Epithelial cell of esophagus (primary cell): ENCODE measurements at regions not wholly inside any gene's neighbourhood (a gene's known extent, or its start where the extent isn't known, plus 50 kb on each side); places are given as distances from the start of the nearest gene placed in this dataset.

Experiments
- DNase-seq: peaks from one replicate; pipeline ENCODE4 v3.0.0; 2010; ENCODE audit warnings: low read depth
- H3K4me3 ChIP-seq: 2 replicates; pipeline ENCODE4 v1.5.1; 2011; ENCODE audit warnings: mild to moderate bottlenecking, low read length, control low read depth
- CTCF ChIP-seq: IDR thresholded peaks from 2 replicates; pipeline ENCODE4 v1.5.1; 2011; ENCODE audit warnings: low read depth, mild to moderate bottlenecking, low read length, control low read depth, inconsistent platforms; ENCODE audit not compliant: insufficient read depth; ENCODE audit errors: missing control alignments

- DNase-seq = peak; percentile 45
- no peak overlapping the region for H3K4me3 ChIP-seq
- TF ChIP-seq CTCF = peak; percentile 16
These were observed 545.2 kb upstream of the CDH11 start for GRCh38 chr16:65667011-65667578.

- H3K4me3 ChIP-seq = no peak overlapping the region
- peak; percentile 82 for DNase-seq
- no peak for TF ChIP-seq CTCF
These were observed 544.5 kb upstream of the CDH11 start for GRCh38 chr16:65666132-65666941.

- DNase-seq = no peak
- H3K4me3 ChIP-seq = no peak overlapping the region
These were observed 543.7 kb upstream of the CDH11 start for GRCh38 chr16:65665586-65665985.

GRCh38 chr16:65663774-65664173 lies 541.9 kb upstream of the CDH11 start:
- TF ChIP-seq CTCF = no peak
- no peak for DNase-seq

More at GRCh38 chr16:65665586-65665985, 543.7 kb upstream of the CDH11 start:
- TF ChIP-seq CTCF = no peak

GRCh38 chr16:65662256-65662655 lies 540.4 kb upstream of the CDH11 start:
- TF ChIP-seq CTCF = no peak
- DNase-seq = no peak
- H3K4me3 ChIP-seq = no peak overlapping the region

More at GRCh38 chr16:65663774-65664173, 541.9 kb upstream of the CDH11 start:
- no peak overlapping the region for H3K4me3 ChIP-seq

GRCh38 chr16:65661558-65661957 lies 539.7 kb upstream of the CDH11 start:
- TF ChIP-seq CTCF = no peak
- DNase-seq = no peak
- no peak overlapping the region for H3K4me3 ChIP-seq
